RWPE2 (cell line): ENCODE measurements at regions not wholly inside any gene's neighbourhood (a gene's known extent, or its start where the extent isn't known, plus 50 kb on each side); places are given as distances from the start of the nearest gene placed in this dataset.

ENCODE experiments used
- ATAC-seq: fragments of 200-7000 bp; cut with Tn5 transposase; 3 replicates; pipeline ENCODE4 v1.9.1; 2021; ENCODE audit warnings: low read depth
- DNase-seq: peaks from one replicate; pipeline ENCODE4 v3.0.0-alpha.2; 2020; ENCODE audit warnings: low spot score
- H3K27ac ChIP-seq: fragments of 450-650 bp; 2 replicates; pipeline ENCODE4 v1.5.1; 2017; ENCODE audit warnings: mild to moderate bottlenecking; ENCODE audit not compliant: poor library complexity, severe bottlenecking
- H3K27me3 ChIP-seq: fragments of 250-450 bp; sonication (Bioruptor Pico); 2 replicates; pipeline ENCODE4 v1.5.1; 2021; ENCODE audit warnings: mild to moderate bottlenecking, moderate library complexity; ENCODE audit not compliant: insufficient read depth, poor library complexity, severe bottlenecking
- H3K36me3 ChIP-seq: fragments of 250-450 bp; sonication (Bioruptor Pico); 2 replicates; pipeline ENCODE4 v1.5.1; 2020; ENCODE audit warnings: low read depth, mild to moderate bottlenecking, moderate library complexity
- H3K4me1 ChIP-seq: fragments of 250-450 bp; sonication (Bioruptor Pico); 2 replicates; pipeline ENCODE4 v1.5.1; 2021; ENCODE audit warnings: mild to moderate bottlenecking, moderate library complexity; ENCODE audit not compliant: insufficient read depth, poor library complexity, severe bottlenecking
- H3K4me3 ChIP-seq: fragments of 250-450 bp; sonication (Bioruptor Pico); 2 replicates; pipeline ENCODE4 v1.5.1; 2021; ENCODE audit warnings: mild to moderate bottlenecking, moderate library complexity; ENCODE audit not compliant: severe bottlenecking
- H3K9me3 ChIP-seq: fragments of 250-450 bp; sonication (Bioruptor Pico); 2 replicates; pipeline ENCODE4 v1.5.1; 2021; ENCODE audit warnings: mild to moderate bottlenecking, moderate library complexity; ENCODE audit not compliant: severe bottlenecking
- CTCF ChIP-seq: fragments of 450-650 bp; IDR thresholded peaks from one replicate; pipeline ENCODE4 v1.5.1; 2017; ENCODE audit warnings: mild to moderate bottlenecking, moderate library complexity; ENCODE audit not compliant: poor library complexity, severe bottlenecking

DNA sequence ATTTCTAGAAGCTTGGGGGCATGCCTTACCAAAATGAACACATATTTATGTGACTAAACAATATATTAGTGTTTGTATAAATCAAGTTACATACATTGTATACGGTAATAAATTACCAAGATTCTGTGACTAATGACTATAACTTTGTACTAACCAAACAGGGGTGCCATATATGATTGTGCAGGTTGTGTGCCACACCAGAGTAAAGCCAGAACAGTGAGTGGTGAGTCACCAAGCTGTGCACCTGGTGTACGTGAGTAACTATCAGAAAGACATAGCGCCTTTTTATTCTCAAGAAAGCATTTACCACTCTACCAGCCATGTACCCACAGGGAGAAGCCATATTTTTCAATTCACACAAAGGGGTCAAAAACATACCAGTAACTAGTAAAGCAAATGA, 453.2 kb upstream of the PIK3C3 start:
- ATAC-seq (no peak), DNase-seq (no peak)
- Histone ChIP-seq H3K27ac (no peak overlapping the region), H3K4me3 (no peak overlapping the region), H3K4me1 (no peaks in the 10 kb centered on the region), H3K9me3 (no peaks in the 10 kb centered on the region), H3K36me3 (no peaks in the 10 kb centered on the region), H3K27me3 (no peaks in the 10 kb centered on the region)
- no peak for TF ChIP-seq CTCF

DNA sequence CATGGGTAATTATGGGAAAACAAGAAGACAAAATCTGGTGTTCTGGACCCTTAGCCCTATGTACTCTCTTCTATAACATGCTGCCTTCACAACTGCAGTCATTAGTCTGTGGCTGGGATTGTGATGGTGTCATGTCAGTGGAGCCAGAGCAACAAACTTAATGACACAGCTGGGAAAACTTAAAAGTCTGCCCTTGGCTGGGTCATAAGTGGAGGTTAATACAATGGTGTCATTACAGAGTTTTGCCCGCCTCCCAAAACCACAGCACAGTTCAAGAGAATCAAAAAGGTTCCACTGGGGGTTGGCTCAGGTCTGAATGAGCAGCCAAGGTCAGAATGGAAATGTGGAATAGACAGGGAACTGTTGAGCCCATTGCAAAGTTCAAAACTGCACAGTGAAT, 455.7 kb upstream of the PIK3C3 start:
- ATAC-seq (no peak), DNase-seq (no peak)
- no peaks in the 10 kb centered on the region for H3K36me3 ChIP-seq
- H3K9me3 ChIP-seq, result no peaks in the 10 kb centered on the region
- no peaks in the 10 kb centered on the region for H3K4me1 ChIP-seq
- H3K27me3 ChIP-seq, result no peaks in the 10 kb centered on the region
- TF ChIP-seq CTCF, result no peak
- H3K27ac ChIP-seq, result no peak overlapping the region
- no peak overlapping the region for H3K4me3 ChIP-seq

GRCh38 chr18:41490861-41491260, 464.2 kb upstream of the PIK3C3 start:
- no peak overlapping the region for H3K4me3 ChIP-seq
- no peaks in the 10 kb centered on the region for H3K4me1 ChIP-seq
- no peaks in the 10 kb centered on the region for H3K27me3 ChIP-seq
- H3K36me3 ChIP-seq, result no peaks in the 10 kb centered on the region
- H3K27ac ChIP-seq, result no peak overlapping the region
- DNase-seq (no peak), ATAC-seq (no peak)
- H3K9me3 ChIP-seq, result no peaks in the 10 kb centered on the region
- TF ChIP-seq CTCF, result no peak

GRCh38 chr18:41486575-41486974, 468.5 kb upstream of the PIK3C3 start:
- no peaks in the 10 kb centered on the region for H3K4me1 ChIP-seq
- no peak overlapping the region for H3K27ac ChIP-seq
- ATAC-seq, result no peak
- no peak for TF ChIP-seq CTCF
- no peak overlapping the region for H3K4me3 ChIP-seq
- no peaks in the 10 kb centered on the region for H3K9me3 ChIP-seq
- H3K36me3 ChIP-seq, result no peaks in the 10 kb centered on the region
- no peaks in the 10 kb centered on the region for H3K27me3 ChIP-seq
- DNase-seq, result no peak

GRCh38 chr18:41484069-41484468, 471.0 kb upstream of the PIK3C3 start:
- no peak for TF ChIP-seq CTCF
- peaks cover 6% of the 10 kb centered on the region for H3K27me3 ChIP-seq
- no peak overlapping the region for H3K27ac ChIP-seq
- DNase-seq (no peak), ATAC-seq (no peak)
- no peaks in the 10 kb centered on the region for H3K9me3 ChIP-seq
- H3K36me3 ChIP-seq, result no peaks in the 10 kb centered on the region
- no peak overlapping the region for H3K4me3 ChIP-seq
- no peaks in the 10 kb centered on the region for H3K4me1 ChIP-seq
